ENCODE measurements at regions not wholly inside any gene's neighbourhood (a gene's known extent, or its start where the extent isn't known, plus 50 kb on each side); places are given as distances from the start of the nearest gene placed in this dataset.
"Not testable (repeated sequence)": the region's sequence is repeated elsewhere in the genome, so short reads cannot be mapped to it uniquely, and the experiment has no call there.

- no peak for DNase-seq
Measured at GRCh38 chr22:49674479-49675050, 153.1 kb downstream of the BRD1 start.

- no peak for DNase-seq
Measured at GRCh38 chr22:49673048-49673447, 154.6 kb downstream of the BRD1 start.

DNA sequence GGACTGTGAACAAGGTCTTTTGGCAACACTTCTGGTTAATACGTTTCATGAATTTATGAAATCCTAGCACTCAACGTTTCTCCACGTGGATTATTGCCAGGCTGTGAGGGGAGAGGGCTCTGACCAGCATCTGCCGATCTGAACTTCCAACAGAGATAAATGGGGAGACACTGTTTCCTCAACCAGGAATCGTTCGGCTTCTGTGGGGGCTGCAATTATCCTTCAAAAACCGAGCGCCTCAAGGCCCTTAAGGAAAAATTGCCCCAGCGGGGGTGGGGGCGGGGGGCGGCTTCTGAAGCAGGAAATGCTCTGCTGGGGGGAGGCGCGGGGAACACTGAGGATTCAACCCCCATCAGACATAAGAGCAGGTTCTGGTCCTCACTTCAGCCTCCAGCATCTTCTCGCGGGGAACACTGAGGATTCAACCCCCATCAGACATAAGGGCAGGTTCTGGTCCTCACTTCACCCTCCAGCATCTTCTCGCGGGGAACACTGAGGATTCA, 155.6 kb downstream of the BRD1 start:
- no peak for DNase-seq

- DNase-seq, result no peak
Measured at GRCh38 chr22:49671331-49672013, 156.2 kb downstream of the BRD1 start.

GRCh38 chr22:49670456-49671330, 157.0 kb downstream of the BRD1 start:
- peak in 1 of 2 donors; percentile 21 for DNase-seq

DNA sequence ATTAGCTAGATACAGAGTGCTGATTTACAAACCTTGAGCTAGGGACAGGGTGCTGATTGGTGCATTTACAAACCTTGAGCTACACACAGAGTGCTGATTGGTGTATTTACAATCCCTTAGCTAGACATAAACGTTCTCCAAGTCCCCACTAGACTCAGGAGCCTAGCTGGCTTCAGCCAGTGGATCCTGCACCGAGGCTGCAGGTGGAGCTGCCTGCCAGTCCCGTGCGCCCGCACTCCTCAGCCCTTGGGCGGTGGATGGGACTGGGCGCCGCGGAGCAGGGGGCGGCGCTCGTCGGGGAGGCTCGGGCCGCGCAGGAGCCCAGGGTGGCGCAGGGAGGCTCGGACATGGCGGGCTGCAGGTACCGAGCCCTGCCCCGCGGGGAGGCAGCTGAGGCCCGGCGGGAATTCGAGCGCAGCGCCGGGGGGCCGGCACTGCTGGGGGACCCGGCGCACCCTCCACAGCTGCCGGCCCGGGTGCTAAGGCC, 157.7 kb downstream of the BRD1 start:
- DNase-seq, result peak in 1 of 2 donors; percentile 63

GRCh38 chr22:49669427-49669968, 158.2 kb downstream of the BRD1 start:
- DNase-seq, result not testable (repeated sequence)

DNA sequence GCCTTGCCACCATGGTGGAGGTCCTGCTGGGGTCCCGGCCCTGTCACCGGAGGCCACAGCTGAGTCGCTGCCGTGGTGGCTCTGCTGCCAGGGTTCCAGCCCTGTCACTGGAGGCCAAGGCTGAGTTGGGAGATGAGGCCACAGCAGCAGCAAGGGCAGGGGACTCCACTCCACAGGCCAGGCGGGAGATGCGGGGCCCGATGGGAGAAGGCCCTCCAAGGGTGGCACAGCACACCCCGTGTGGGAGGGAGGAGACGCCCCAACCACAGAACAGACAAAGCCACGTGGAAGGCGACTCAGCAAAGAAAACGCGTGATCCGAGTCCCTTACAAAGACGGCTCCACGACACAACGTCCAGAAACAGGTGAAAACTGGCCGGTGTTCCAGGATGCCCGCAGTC, 159.3 kb downstream of the BRD1 start:
- DNase-seq, result no peak

GRCh38 chr22:49667236-49667635, 160.4 kb downstream of the BRD1 start:
- peak in 1 of 2 donors; percentile 30 for DNase-seq

- DNase-seq, result no peak
Measured at GRCh38 chr22:49666146-49666809, 161.4 kb downstream of the BRD1 start.

DNA sequence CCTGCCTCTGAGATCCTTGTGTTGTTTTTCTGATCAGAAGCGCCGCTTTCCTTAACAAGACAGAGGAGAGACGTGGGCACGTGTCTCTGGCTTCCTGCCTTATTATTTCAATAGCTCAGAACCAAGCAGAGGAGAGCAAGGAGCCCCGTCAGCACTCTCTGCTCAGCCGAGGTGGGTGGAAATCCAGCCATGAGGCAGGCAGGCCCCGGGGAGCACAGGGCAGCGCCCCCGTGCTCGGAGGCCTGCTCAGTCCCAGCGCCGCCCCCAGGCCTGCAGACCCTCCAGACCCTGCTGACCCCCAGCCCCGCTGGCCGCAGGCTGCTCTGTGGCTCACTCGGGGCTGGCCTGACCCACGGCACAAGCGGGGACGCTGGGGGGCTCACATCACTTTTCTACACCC, 162.8 kb downstream of the BRD1 start:
- no peak for DNase-seq

- no peak for DNase-seq
Measured at GRCh38 chr22:49664371-49664881, 163.2 kb downstream of the BRD1 start.

DNA sequence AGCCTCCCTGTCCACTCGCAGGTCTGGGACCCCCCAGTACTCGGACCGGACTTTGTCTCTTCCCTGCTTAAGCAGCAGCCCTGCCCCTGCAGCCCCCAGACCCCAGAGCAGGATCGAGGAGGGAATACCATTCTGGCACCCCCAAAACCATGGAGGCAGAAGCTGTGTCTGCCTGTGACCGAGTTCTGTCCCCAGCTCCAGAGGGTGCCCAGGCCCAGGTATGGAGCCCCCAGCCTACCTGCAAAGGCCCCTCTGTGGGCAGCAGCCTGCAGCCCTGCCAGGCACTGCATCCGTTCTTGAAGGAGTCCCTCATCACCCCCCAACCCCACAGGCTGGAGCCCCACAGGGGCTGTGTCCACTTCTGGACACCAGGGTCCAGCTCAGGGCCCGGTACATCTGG, 163.8 kb downstream of the BRD1 start:
- no peak for DNase-seq

GRCh38 chr22:49663311-49663711, 164.4 kb downstream of the BRD1 start:
- no peak for DNase-seq

GRCh38 chr22:49662681-49663080, 165.0 kb downstream of the BRD1 start:
- no peak for DNase-seq

- DNase-seq, result no peak
Measured at GRCh38 chr22:49660794-49661781, 166.6 kb downstream of the BRD1 start.

GRCh38 chr22:49660321-49660720, 167.4 kb downstream of the BRD1 start:
- no peak for DNase-seq

GRCh38 chr22:49659924-49660315, 167.8 kb downstream of the BRD1 start:
- DNase-seq, result no peak

- no peak for DNase-seq
Measured at GRCh38 chr22:49659281-49659923, 168.3 kb downstream of the BRD1 start.

- DNase-seq, result no peak
Measured at GRCh38 chr22:49658902-49659280, 168.8 kb downstream of the BRD1 start.
